ENCODE measurements at regions not wholly inside any gene's neighbourhood (a gene's known extent, or its start where the extent isn't known, plus 50 kb on each side); places are given as distances from the start of the nearest gene placed in this dataset.

DNA sequence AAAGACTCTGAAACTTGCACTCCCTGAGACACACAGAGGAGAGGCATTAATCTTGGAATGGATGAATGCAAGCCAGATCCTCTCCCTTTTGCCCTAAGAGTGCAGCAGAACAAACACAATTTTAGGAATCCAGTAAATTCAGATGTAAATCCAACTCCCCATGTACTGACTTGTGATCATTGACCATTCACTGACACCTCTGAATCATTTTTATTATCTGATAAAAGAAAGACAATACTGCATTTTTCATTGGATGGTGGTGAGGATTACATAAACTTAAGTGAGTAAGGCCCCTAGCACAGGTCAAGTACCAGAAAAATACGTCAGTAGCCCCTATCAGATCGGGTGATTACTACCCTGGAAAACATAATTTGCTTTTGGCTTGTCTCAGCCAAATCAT lies 782.9 kb upstream of the API5 start:
- Histone ChIP-seq H3K27ac (ENCODE audit: low read depth in 1 of 2, low read length in 1 of 2) (no peak overlapping the region), H3K27me3 (ENCODE audit: control insufficient read depth in 2 of 2, insufficient read depth in 1 of 2, low read length in 1 of 2) (no peaks in the 10 kb centered on the region), H3K9me3 (ENCODE audit: control insufficient read depth in 2 of 2, insufficient read depth in 1 of 2, low read length in 1 of 2) (no peaks in the 10 kb centered on the region), H3K4me1 (ENCODE audit: control insufficient read depth in 2 of 2, insufficient read depth in 2 of 2, low read length in 2 of 2) (no peaks in the 10 kb centered on the region), H3K36me3 (ENCODE audit: control insufficient read depth in 2 of 2, insufficient read depth in 2 of 2, low read length in 1 of 2) (no peaks in the 10 kb centered on the region), H3K4me3 (ENCODE audit: low read length in 2 of 2) (no peak overlapping the region)
- 80% methylated on average over 2 of the region's 2 CpGs for WGBS
- no peak for DNase-seq (ENCODE audit: low read depth in 6 of 9, low spot score in 9 of 9)

DNA sequence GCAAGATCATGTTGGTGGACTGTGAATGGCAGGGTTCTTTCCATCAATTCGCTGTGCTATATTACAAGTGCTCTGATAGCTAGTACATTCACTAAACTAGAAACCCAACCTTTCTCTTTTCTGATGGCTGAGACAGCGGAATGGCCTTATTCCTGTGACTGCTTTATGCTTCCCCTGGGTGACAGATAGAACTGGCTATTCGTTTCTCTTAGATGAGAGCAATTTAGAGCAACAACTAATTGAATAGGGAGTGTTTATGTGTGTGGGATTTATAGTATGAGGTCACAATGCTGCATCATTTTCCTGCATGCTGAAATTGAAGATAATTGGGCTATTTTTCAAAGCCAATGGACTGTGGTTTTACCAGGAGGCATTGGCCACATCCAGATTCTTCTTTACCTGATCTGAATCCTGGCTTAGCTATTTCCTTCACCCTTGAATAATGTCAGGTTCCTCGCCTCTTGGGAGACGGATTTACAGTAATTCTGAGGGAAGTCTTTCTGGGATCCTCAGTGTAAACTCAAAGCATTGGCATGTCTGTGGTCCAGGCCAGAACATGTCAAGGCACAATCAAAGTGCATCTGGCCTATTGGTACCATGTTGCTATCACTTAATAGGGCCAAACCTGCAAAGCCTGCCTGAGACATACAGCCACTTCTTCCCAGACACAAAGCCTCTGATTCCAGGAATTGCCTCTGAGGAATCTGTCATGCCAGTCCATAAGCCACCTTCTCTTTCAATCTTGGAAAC lies 775.0 kb upstream of the API5 start:
- Histone ChIP-seq H3K27me3 (ENCODE audit: control insufficient read depth in 2 of 2, insufficient read depth in 1 of 2, low read length in 1 of 2) (no peaks in the 10 kb centered on the region), H3K4me3 (ENCODE audit: low read length in 2 of 2) (no peak overlapping the region)
- 88% methylated on average over 5 of the region's 5 CpGs for WGBS

DNA sequence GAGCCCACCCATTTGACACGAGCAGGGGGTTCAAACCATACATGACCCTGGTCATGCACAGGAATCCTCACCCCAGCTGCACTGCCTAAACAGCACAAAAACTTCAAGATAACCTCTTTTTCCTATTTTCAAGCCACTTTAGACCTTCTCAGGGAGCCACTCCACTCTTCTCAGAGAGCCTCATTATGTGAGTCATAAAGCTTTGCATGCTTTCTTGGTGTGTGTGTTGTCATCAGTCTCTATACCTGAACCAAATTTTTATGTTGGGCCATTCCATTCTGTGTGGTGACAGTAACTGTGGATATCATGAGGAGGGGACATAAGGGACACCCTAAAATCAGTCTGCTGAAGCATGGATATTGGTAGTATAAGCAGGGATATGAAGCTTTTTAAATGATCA lies 769.5 kb upstream of the API5 start:
- Histone ChIP-seq H3K4me1 (ENCODE audit: control insufficient read depth in 2 of 2, insufficient read depth in 2 of 2, low read length in 2 of 2) (no peaks in the 10 kb centered on the region), H3K9me3 (ENCODE audit: control insufficient read depth in 2 of 2, insufficient read depth in 1 of 2, low read length in 1 of 2) (no peaks in the 10 kb centered on the region), H3K36me3 (ENCODE audit: control insufficient read depth in 2 of 2, insufficient read depth in 2 of 2, low read length in 1 of 2) (no peaks in the 10 kb centered on the region), H3K27me3 (ENCODE audit: control insufficient read depth in 2 of 2, insufficient read depth in 1 of 2, low read length in 1 of 2) (no peaks in the 10 kb centered on the region), H3K27ac (ENCODE audit: low read depth in 1 of 2, low read length in 1 of 2) (no peak overlapping the region), H3K4me3 (ENCODE audit: low read length in 2 of 2) (no peak overlapping the region)
- no peak for DNase-seq (ENCODE audit: low read depth in 6 of 9, low spot score in 9 of 9)
- WGBS: 89% methylated on average over 1 of the region's 1 CpG

More for the DNA sequence above, 775.0 kb upstream of the API5 start:
- Histone ChIP-seq H3K4me1 (ENCODE audit: control insufficient read depth in 2 of 2, insufficient read depth in 2 of 2, low read length in 2 of 2) (no peaks in the 10 kb centered on the region), H3K9me3 (ENCODE audit: control insufficient read depth in 2 of 2, insufficient read depth in 1 of 2, low read length in 1 of 2) (no peaks in the 10 kb centered on the region), H3K36me3 (ENCODE audit: control insufficient read depth in 2 of 2, insufficient read depth in 2 of 2, low read length in 1 of 2) (no peaks in the 10 kb centered on the region), H3K27ac (ENCODE audit: low read depth in 1 of 2, low read length in 1 of 2) (no peak overlapping the region)
- no peak for DNase-seq (ENCODE audit: low read depth in 6 of 9, low spot score in 9 of 9)

DNA sequence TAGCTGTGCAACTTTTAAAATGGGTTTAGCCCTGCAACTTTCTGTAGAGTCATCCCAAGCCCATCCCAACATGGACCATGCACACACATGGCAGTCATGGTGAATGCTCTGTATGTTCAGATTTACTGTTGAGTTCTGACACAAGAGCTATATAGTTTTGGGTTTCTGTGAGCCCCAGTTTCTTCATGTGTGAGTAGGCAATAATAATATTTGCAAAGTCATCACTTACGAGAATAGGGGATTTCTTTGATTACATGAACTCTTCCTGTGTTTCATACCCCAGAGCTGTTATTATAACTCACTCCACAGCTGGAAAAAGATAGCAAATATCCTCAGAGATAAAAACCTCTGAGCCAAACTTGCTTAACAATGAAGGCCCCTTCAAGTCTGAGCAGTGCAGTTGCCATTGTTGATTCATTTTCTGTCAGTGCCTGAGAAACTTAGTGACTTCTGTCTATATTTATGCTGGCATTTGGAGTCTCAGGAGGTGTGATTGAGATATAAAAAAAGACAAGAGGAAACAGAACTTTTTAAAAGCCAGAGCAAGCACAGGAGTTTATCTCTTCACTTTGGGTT lies 767.9 kb upstream of the API5 start:
- no peaks in the 10 kb centered on the region for H3K9me3 ChIP-seq (ENCODE audit: control insufficient read depth in 2 of 2, insufficient read depth in 1 of 2, low read length in 1 of 2)
- H3K36me3 ChIP-seq (ENCODE audit: control insufficient read depth in 2 of 2, insufficient read depth in 2 of 2, low read length in 1 of 2): no peaks in the 10 kb centered on the region
- H3K4me1 ChIP-seq (ENCODE audit: control insufficient read depth in 2 of 2, insufficient read depth in 2 of 2, low read length in 2 of 2): no peaks in the 10 kb centered on the region
- WGBS: 53% methylated on average over 1 of the region's 1 CpG
- DNase-seq (ENCODE audit: low read depth in 6 of 9, low spot score in 9 of 9): no peak
- H3K27ac ChIP-seq (ENCODE audit: low read depth in 1 of 2, low read length in 1 of 2): no peak overlapping the region
- H3K27me3 ChIP-seq (ENCODE audit: control insufficient read depth in 2 of 2, insufficient read depth in 1 of 2, low read length in 1 of 2): no peaks in the 10 kb centered on the region
- no peak overlapping the region for H3K4me3 ChIP-seq (ENCODE audit: low read length in 2 of 2)

DNA sequence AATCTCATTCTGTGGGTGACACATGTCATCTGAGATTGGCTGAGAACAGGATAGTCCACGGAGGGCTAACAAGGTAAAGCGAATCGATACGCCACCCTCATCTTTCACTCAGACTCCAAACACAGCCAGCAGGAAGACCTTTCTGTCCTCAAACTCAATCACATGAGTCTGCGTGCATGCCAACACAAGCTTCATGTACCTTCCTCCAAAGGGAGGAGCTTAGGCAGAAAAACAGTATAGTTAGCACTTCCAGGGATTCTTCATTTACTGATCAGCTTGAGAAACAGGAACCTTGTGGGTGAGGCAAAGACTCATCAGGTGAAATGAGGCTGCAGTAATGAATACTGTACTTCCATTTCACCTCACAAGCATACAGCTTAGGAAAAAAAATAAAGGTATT lies 767.1 kb upstream of the API5 start:
- Histone ChIP-seq H3K27ac (ENCODE audit: low read depth in 1 of 2, low read length in 1 of 2) (no peak overlapping the region), H3K9me3 (ENCODE audit: control insufficient read depth in 2 of 2, insufficient read depth in 1 of 2, low read length in 1 of 2) (no peaks in the 10 kb centered on the region), H3K27me3 (ENCODE audit: control insufficient read depth in 2 of 2, insufficient read depth in 1 of 2, low read length in 1 of 2) (no peaks in the 10 kb centered on the region), H3K36me3 (ENCODE audit: control insufficient read depth in 2 of 2, insufficient read depth in 2 of 2, low read length in 1 of 2) (no peaks in the 10 kb centered on the region), H3K4me3 (ENCODE audit: low read length in 2 of 2) (no peak overlapping the region), H3K4me1 (ENCODE audit: control insufficient read depth in 2 of 2, insufficient read depth in 2 of 2, low read length in 2 of 2) (no peaks in the 10 kb centered on the region)
- 74% methylated on average over 5 of the region's 5 CpGs for WGBS
- no peak for DNase-seq (ENCODE audit: low read depth in 6 of 9, low spot score in 9 of 9)

DNA sequence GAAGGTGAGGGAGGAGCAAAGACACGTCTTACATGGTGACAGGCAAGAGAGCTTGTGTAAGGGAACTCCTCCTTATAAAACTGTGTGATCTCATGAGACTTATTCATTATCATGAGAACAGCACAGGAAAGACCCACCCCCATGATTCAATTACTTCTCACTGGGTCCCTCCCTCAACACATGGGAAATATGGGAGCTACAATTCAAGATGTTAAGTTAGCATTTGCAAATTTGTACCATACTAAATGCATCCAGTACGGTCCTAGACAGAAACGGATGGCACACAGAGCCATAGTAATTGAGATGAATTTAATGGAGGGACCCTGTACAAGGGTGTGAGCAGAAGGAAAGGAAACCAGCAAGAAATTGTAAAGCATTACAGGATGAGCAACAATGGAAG lies 765.8 kb upstream of the API5 start:
- Histone ChIP-seq H3K36me3 (ENCODE audit: control insufficient read depth in 2 of 2, insufficient read depth in 2 of 2, low read length in 1 of 2) (no peaks in the 10 kb centered on the region), H3K9me3 (ENCODE audit: control insufficient read depth in 2 of 2, insufficient read depth in 1 of 2, low read length in 1 of 2) (no peaks in the 10 kb centered on the region), H3K27me3 (ENCODE audit: control insufficient read depth in 2 of 2, insufficient read depth in 1 of 2, low read length in 1 of 2) (no peaks in the 10 kb centered on the region), H3K27ac (ENCODE audit: low read depth in 1 of 2, low read length in 1 of 2) (no peak overlapping the region), H3K4me3 (ENCODE audit: low read length in 2 of 2) (no peak overlapping the region), H3K4me1 (ENCODE audit: control insufficient read depth in 2 of 2, insufficient read depth in 2 of 2, low read length in 2 of 2) (no peaks in the 10 kb centered on the region)
- WGBS: 91% methylated on average over 3 of the region's 3 CpGs
- no peak for DNase-seq (ENCODE audit: low read depth in 6 of 9, low spot score in 9 of 9)

DNA sequence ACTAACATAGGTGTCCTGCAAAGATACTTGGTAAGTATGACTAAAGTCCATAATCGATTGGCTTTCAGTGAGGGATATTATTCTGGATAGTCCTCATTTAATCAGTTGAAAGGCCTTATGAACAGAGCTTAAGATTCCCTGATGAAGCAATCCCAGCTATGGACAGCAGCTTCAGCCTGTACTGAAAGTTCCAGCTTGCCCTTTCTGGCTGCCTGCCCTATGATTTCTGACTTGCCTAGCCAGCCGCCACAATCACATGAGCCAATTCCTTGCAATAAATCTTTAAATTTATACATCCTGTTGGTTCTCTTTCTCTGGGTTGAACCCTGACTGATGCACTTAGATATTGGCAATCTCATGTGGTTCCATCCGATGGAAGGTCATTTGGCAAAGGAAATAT lies 759.0 kb upstream of the API5 start:
- no peaks in the 10 kb centered on the region for H3K36me3 ChIP-seq (ENCODE audit: control insufficient read depth in 2 of 2, insufficient read depth in 2 of 2, low read length in 1 of 2)
- no peak overlapping the region for H3K27ac ChIP-seq (ENCODE audit: low read depth in 1 of 2, low read length in 1 of 2)
- no peak overlapping the region for H3K4me3 ChIP-seq (ENCODE audit: low read length in 2 of 2)
- WGBS: 69% methylated on average over 3 of the region's 3 CpGs
- no peaks in the 10 kb centered on the region for H3K27me3 ChIP-seq (ENCODE audit: control insufficient read depth in 2 of 2, insufficient read depth in 1 of 2, low read length in 1 of 2)
- H3K4me1 ChIP-seq (ENCODE audit: control insufficient read depth in 2 of 2, insufficient read depth in 2 of 2, low read length in 2 of 2): no peaks in the 10 kb centered on the region
- DNase-seq (ENCODE audit: low read depth in 6 of 9, low spot score in 9 of 9): no peak
- no peaks in the 10 kb centered on the region for H3K9me3 ChIP-seq (ENCODE audit: control insufficient read depth in 2 of 2, insufficient read depth in 1 of 2, low read length in 1 of 2)

DNA sequence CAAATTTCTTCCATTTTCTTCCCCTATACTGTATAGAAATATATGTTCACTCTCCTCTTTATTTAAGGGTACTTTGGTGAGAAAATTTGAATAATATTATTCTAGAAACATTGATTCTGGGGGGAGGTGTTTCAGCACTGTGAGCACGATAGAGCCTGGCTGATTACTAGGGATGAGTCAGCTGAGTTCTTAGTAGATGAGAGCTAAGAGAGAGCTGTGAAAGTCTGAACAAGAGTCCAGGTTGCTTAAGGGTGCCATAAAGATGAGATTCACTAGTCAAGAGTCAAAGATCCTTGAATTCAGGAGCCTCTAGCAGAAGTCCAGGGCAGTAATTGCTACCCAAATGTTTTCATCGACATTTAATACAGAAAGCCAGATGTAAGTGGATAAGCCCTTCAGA lies 756.6 kb upstream of the API5 start:
- Histone ChIP-seq H3K27me3 (ENCODE audit: control insufficient read depth in 2 of 2, insufficient read depth in 1 of 2, low read length in 1 of 2) (no peaks in the 10 kb centered on the region), H3K4me1 (ENCODE audit: control insufficient read depth in 2 of 2, insufficient read depth in 2 of 2, low read length in 2 of 2) (no peaks in the 10 kb centered on the region), H3K4me3 (ENCODE audit: low read length in 2 of 2) (no peak overlapping the region), H3K36me3 (ENCODE audit: control insufficient read depth in 2 of 2, insufficient read depth in 2 of 2, low read length in 1 of 2) (no peaks in the 10 kb centered on the region), H3K27ac (ENCODE audit: low read depth in 1 of 2, low read length in 1 of 2) (no peak overlapping the region), H3K9me3 (ENCODE audit: control insufficient read depth in 2 of 2, insufficient read depth in 1 of 2, low read length in 1 of 2) (no peaks in the 10 kb centered on the region)
- WGBS: 93% methylated on average over 2 of the region's 2 CpGs
- DNase-seq (ENCODE audit: low read depth in 6 of 9, low spot score in 9 of 9): no peak

DNA sequence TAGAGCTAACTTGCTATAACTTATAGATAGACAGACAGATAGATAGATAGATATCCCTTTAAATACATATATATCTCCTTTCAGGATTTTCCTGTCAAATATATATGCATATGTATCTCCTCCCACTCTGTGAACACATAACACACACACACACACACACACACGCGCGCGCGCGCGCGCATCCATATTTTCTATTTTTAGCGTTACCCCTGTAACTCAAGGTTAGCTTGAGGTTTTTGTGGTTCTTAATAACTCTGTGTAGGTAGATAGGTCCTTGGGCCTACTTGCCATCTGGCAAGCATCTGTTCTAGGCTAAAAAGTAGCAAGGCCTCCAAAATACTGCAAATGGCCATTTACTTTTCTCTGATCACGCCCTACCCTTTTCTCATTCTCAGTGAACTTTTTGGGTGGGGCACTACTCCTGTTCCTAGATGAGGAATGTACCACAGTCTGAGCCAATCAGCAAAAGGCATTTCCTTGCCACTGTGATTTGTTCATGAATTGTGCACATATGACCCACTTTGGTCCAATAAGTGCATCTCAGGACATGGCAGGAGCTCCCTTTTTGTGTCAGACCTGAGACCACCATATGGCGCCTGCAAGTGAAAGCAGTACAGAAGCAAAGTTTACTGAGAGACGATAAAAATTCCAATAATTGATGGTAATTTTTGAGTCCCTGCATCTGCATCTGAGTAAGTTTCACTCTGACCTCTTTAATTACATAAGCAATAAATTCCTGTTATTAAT lies 740.5 kb upstream of the API5 start:
- no peak for DNase-seq (ENCODE audit: low read depth in 6 of 9, low spot score in 9 of 9)
- H3K36me3 ChIP-seq (ENCODE audit: control insufficient read depth in 2 of 2, insufficient read depth in 2 of 2, low read length in 1 of 2): no peaks in the 10 kb centered on the region
- H3K4me3 ChIP-seq (ENCODE audit: low read length in 2 of 2): no peak overlapping the region
- no peaks in the 10 kb centered on the region for H3K9me3 ChIP-seq (ENCODE audit: control insufficient read depth in 2 of 2, insufficient read depth in 1 of 2, low read length in 1 of 2)
- no peaks in the 10 kb centered on the region for H3K4me1 ChIP-seq (ENCODE audit: control insufficient read depth in 2 of 2, insufficient read depth in 2 of 2, low read length in 2 of 2)
- H3K27ac ChIP-seq (ENCODE audit: low read depth in 1 of 2, low read length in 1 of 2): no peak overlapping the region
- 31% methylated on average over 12 of the region's 12 CpGs for WGBS
- no peaks in the 10 kb centered on the region for H3K27me3 ChIP-seq (ENCODE audit: control insufficient read depth in 2 of 2, insufficient read depth in 1 of 2, low read length in 1 of 2)
